AG09319 (cell line): ENCODE measurements at regions not wholly inside any gene's neighbourhood (a gene's known extent, or its start where the extent isn't known, plus 50 kb on each side); places are given as distances from the start of the nearest gene placed in this dataset.

Experiments
- DNase-seq: peaks from one replicate; pipeline ENCODE4 v3.0.0-alpha.2; 2010; ENCODE audit warnings: low read depth; ENCODE audit errors: extremely low read depth
- TF ChIP-seq, protein P1 (sequence below): IDR thresholded peaks from 2 replicates; pipeline ENCODE4 v1.5.1; 2011; ENCODE audit warnings: low read depth, mild to moderate bottlenecking, inconsistent platforms, low read length, moderate library complexity

DNA sequence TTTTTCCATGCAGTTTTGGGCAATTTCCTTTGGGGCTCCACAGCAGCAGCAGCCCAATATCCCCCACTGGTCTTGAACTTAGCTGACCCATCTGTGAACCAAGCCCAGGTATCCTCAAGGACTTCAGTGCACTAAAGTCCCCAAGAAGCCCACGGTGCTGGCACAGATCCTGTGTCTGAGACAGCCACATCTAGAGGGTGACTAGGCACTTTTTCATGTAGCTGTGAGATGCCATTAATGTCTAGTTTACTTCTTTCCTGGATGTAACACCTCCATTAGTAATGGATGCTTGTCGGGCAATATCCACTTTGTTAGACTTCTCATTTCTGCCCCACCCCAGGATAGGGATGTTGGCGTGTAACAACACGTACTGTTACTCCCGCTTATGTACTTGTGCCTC lies 117.9 kb downstream of the GPCPD1 start:
- DNase-seq = no peak
- TF ChIP-seq, protein P1, sequence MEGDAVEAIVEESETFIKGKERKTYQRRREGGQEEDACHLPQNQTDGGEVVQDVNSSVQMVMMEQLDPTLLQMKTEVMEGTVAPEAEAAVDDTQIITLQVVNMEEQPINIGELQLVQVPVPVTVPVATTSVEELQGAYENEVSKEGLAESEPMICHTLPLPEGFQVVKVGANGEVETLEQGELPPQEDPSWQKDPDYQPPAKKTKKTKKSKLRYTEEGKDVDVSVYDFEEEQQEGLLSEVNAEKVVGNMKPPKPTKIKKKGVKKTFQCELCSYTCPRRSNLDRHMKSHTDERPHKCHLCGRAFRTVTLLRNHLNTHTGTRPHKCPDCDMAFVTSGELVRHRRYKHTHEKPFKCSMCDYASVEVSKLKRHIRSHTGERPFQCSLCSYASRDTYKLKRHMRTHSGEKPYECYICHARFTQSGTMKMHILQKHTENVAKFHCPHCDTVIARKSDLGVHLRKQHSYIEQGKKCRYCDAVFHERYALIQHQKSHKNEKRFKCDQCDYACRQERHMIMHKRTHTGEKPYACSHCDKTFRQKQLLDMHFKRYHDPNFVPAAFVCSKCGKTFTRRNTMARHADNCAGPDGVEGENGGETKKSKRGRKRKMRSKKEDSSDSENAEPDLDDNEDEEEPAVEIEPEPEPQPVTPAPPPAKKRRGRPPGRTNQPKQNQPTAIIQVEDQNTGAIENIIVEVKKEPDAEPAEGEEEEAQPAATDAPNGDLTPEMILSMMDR = no peak

DNA sequence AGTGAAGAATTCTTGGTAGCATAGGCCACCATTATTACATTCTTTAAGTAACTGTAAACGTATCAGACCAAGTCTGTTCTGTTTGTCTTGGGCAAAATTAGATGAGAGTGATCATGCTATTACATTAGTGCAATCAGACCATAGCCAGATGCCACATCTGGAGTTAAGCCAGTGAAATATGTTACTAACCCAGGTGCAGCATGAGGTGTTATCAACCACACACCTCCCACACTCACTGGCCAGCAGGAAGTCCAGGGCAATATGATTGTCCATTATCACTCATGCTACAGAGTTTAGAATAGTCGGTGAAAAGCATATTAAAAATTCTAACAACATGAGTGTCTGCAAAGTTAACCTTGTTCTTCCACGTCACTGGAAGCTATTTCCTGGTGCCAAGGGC lies 119.4 kb downstream of the GPCPD1 start:
- no peak for DNase-seq
- TF ChIP-seq, protein P1 = no peak

DNA sequence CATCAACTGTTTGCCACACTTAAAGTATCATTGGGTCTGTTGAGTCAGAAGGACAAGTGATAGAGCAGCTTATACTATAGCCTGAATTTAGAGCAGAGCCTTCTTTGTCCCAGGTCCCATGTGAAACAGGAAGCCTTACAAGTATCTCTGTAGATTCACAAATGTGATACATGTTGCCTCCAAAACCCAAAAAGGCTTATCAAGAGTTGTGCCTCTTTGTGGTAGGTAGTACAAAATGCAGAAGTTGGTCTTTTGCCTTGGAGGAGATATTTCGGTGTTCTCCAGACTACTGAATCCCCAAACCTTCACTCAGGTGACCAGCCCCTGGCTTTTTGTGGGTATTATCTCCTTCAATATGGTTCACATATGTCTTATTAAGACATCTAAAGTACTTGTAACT lies 121.2 kb downstream of the GPCPD1 start:
- DNase-seq = no peak
- TF ChIP-seq, protein P1 = no peak

DNA sequence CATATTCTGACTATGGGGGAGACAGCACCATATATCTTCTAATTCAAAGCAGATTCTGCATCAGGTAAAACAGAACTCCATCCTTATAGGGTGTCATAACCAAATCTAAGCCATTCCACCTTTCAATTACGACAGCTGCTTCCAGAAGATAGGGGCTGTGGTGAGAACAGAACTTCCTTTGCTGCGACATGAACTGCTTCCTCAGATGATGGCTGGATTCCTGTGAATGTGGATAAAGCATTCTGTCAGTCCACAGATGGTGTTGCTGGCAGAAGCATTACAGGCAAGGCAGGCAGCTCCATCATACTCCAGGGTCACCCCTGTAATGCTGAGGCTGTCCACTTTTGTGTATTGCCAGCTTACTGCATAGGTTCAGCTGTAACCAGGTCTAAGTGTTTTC lies 122.0 kb downstream of the GPCPD1 start:
- TF ChIP-seq, protein P1 = no peak
- no peak for DNase-seq

DNA sequence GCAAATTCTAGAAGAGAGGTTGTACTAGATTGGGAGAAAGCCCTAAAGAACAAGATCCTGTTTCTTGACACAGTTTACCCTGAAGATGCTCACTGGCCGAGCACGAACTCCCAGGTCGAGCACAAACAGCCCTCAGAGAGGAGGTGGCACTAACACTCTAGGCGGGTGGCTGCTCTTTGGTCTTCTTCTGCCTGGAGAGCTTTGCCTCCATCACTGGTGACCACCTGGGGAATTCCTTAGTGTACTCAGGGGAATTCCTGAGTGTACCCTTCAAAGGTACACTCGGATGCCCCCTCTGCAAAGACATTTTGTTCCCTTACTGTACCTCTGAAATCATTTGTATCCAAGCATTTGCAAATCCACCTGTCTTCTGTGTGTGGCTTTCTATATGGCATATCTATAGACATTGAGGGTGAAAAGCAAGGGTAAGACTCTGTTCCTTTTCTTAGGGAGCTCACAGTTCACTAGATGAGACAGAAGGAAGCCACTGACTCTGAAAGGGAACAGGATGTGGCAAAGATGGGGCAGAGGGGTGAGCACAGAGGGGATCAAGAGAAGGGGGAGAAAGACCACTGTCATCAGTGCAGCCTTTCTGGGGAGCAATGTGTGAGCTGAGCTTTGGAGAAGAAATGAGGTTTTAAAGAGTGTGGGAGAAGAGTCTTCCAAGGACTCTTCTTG lies 124.3 kb downstream of the GPCPD1 start:
- TF ChIP-seq, protein P1 = no peak
- no peak for DNase-seq

DNA sequence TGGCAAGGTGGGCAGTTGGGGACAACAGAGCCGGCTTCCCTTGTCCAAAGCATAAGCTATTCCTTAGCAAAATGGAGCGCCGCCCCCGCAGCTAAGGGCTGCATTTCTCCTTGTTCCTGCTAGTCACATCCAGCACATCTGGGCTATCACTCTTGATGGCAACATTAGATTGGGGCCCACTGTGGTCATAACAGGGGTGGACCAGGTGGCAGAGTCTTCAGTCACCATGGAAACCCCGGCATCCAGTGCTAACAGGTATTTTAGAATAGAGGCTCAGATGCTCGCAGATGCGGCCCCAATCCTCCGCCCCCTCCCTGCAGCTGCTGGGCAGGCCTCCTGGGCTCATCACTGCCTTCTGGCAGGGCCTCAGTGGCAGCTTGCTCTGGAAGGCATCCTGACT lies 125.9 kb downstream of the GPCPD1 start:
- TF ChIP-seq, protein P1 = no peak
- DNase-seq = no peak

DNA sequence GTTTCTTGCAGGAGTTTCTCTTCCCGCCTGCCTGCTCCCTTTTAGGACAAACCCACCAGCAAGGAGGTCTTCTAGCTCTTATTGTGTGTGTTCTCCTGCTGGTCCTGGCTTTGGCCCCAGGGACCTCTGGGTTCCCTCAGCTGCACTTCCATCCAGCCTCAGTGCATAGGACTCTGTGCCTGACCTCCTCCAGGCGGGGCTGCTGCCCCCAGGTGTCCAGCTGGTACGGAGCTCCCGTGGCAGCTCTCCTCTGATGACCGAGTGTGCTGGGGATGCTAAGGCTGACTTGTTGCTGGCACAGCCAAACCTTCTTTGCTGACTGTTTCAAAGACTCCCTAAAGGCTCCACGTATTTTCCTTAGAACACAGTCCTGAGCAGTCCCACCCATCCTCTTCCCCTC lies 126.5 kb downstream of the GPCPD1 start:
- DNase-seq = no peak
- TF ChIP-seq, protein P1 = no peak
